ENCODE measurements at regions not wholly inside any gene's neighbourhood (a gene's known extent, or its start where the extent isn't known, plus 50 kb on each side); places are given as distances from the start of the nearest gene placed in this dataset.

DNA sequence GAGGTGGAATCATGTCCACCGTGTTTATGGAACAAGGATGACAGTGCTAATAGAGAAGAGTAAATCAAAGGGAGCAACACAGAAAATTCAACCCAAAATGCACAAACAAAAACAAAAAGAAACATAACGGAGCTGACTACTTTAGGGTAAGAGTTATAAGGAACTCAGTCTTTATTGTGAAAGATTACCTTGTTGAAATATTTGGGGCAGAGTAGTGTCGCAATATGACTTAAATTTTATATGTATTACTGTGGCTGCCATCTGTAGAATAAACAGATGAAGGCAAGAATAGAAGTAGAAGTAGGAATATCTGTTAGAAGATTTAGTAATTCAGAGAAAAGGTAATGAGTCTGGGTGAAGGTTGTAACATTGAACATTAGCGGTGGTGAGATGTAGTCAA is 913.9 kb downstream of the BRINP3 start:
- DNase-seq (no peak), ATAC-seq (no peak)
- H3K27ac Mint-ChIP-seq = no peak overlapping the region
- no peaks in the 10 kb centered on the region for H3K4me1 Mint-ChIP-seq
- H3K36me3 Mint-ChIP-seq (ENCODE audit: low read depth) = no peaks in the 10 kb centered on the region
- no peaks in the 10 kb centered on the region for H3K27me3 Mint-ChIP-seq
- H3K4me3 Mint-ChIP-seq = no peak overlapping the region
- no peaks in the 10 kb centered on the region for H3K9me3 ChIP-seq (ENCODE audit: control insufficient read depth, low read length, poor library complexity, severe bottlenecking)

DNA sequence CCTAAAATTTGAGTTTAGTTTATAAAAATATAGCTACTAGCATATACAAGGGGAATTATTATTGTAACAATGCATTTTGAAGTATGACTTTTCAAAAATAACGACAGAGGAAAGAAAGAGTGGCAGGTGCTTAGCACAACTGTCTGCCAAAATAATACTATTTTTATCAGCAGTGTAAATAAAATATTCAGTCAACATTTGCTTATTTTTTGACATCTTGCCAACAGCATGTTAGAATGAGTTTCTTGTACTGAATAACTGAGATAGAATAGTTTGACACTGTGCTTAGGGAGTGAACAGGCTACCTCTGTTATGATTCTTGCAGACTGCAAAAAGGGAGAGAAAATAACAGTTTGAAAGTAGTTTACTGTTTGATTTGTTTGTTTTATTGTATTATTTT is 909.8 kb downstream of the BRINP3 start:
- ATAC-seq (no peak), DNase-seq (no peak)
- H3K9me3 ChIP-seq (ENCODE audit: control insufficient read depth, low read length, poor library complexity, severe bottlenecking) = no peaks in the 10 kb centered on the region
- Mint-ChIP-seq H3K36me3 (ENCODE audit: low read depth) (no peaks in the 10 kb centered on the region), H3K27me3 (no peaks in the 10 kb centered on the region), H3K4me1 (no peaks in the 10 kb centered on the region), H3K27ac (no peak overlapping the region), H3K4me3 (no peak overlapping the region)

DNA sequence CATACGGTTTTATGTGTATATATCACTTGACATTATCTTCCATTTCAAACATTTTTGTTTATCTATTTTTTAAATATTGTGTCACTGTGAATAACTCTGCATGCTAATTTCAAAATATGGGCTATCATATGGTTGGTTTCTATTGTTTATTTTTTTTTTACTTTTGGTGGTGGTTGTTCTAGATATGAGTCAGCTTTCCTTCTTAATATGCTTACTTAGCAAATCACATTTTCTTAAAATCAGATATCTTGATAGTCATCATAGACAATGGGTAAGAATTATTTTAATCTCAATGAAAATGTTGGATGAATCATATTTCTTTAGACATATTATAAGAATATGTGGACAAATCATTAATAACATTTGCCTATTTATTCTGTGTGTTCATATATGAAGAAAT is 881.5 kb downstream of the BRINP3 start:
- Mint-ChIP-seq H3K27ac (no peak overlapping the region), H3K4me3 (no peak overlapping the region), H3K27me3 (no peaks in the 10 kb centered on the region), H3K4me1 (no peaks in the 10 kb centered on the region), H3K36me3 (ENCODE audit: low read depth) (no peaks in the 10 kb centered on the region)
- peaks cover 4% of the 10 kb centered on the region for H3K9me3 ChIP-seq (ENCODE audit: control insufficient read depth, low read length, poor library complexity, severe bottlenecking)
- no peak for DNase-seq
- no peak for ATAC-seq

- ATAC-seq = no peak
- Mint-ChIP-seq H3K27ac (no peak overlapping the region), H3K4me1 (no peaks in the 10 kb centered on the region), H3K27me3 (no peaks in the 10 kb centered on the region), H3K4me3 (no peak overlapping the region), H3K36me3 (ENCODE audit: low read depth) (no peaks in the 10 kb centered on the region)
- peaks cover 4% of the 10 kb centered on the region for H3K9me3 ChIP-seq (ENCODE audit: control insufficient read depth, low read length, poor library complexity, severe bottlenecking)
- no peak for DNase-seq
Observed at GRCh38 chr1:189597083-189597482, 880.6 kb downstream of the BRINP3 start.

GRCh38 chr1:189605226-189605625 is 872.4 kb downstream of the BRINP3 start:
- no peak overlapping the region for H3K4me3 Mint-ChIP-seq
- H3K36me3 Mint-ChIP-seq (ENCODE audit: low read depth) = no peaks in the 10 kb centered on the region
- no peaks in the 10 kb centered on the region for H3K27me3 Mint-ChIP-seq
- no peak overlapping the region for H3K27ac Mint-ChIP-seq
- ATAC-seq (no peak), DNase-seq (no peak)
- no peaks in the 10 kb centered on the region for H3K9me3 ChIP-seq (ENCODE audit: control insufficient read depth, low read length, poor library complexity, severe bottlenecking)
- H3K4me1 Mint-ChIP-seq = no peaks in the 10 kb centered on the region

DNA sequence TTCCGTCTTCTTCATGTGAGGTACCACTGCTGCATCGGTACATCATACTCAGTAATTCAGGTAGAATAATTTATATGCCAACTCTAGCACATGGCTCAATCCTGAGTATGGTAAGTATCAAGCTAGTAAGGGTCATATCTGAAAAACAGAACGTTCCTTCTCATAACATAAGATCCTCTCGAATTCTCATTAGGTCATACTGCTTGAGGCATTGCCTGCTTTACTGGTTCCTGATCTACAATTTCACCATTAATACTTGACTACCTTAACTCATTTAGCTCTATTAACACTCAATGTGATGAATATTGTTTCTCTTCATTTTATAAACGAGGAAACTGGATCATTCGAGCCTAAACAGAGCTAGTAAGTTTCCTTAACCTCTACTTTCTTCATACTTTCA is 871.6 kb downstream of the BRINP3 start:
- H3K27ac Mint-ChIP-seq = no peak overlapping the region
- H3K9me3 ChIP-seq (ENCODE audit: control insufficient read depth, low read length, poor library complexity, severe bottlenecking) = no peaks in the 10 kb centered on the region
- H3K4me1 Mint-ChIP-seq = no peaks in the 10 kb centered on the region
- ATAC-seq = no peak
- H3K36me3 Mint-ChIP-seq (ENCODE audit: low read depth) = no peaks in the 10 kb centered on the region
- H3K27me3 Mint-ChIP-seq = no peaks in the 10 kb centered on the region
- H3K4me3 Mint-ChIP-seq = no peak overlapping the region
- DNase-seq = no peak

- no peaks in the 10 kb centered on the region for H3K27me3 Mint-ChIP-seq
- no peaks in the 10 kb centered on the region for H3K9me3 ChIP-seq (ENCODE audit: control insufficient read depth, low read length, poor library complexity, severe bottlenecking)
- H3K27ac Mint-ChIP-seq = no peak overlapping the region
- no peak overlapping the region for H3K4me3 Mint-ChIP-seq
- no peak for ATAC-seq
- no peaks in the 10 kb centered on the region for H3K4me1 Mint-ChIP-seq
- DNase-seq = no peak
- no peaks in the 10 kb centered on the region for H3K36me3 Mint-ChIP-seq (ENCODE audit: low read depth)
Observed at GRCh38 chr1:189606795-189607476, 870.7 kb downstream of the BRINP3 start.

- no peaks in the 10 kb centered on the region for H3K4me1 Mint-ChIP-seq
- no peaks in the 10 kb centered on the region for H3K9me3 ChIP-seq (ENCODE audit: control insufficient read depth, low read length, poor library complexity, severe bottlenecking)
- H3K36me3 Mint-ChIP-seq (ENCODE audit: low read depth) = no peaks in the 10 kb centered on the region
- DNase-seq = no peak
- no peak overlapping the region for H3K27ac Mint-ChIP-seq
- ATAC-seq = no peak
- no peaks in the 10 kb centered on the region for H3K27me3 Mint-ChIP-seq
- H3K4me3 Mint-ChIP-seq = no peak overlapping the region
Observed at GRCh38 chr1:189607477-189608096, 870.1 kb downstream of the BRINP3 start.

- no peaks in the 10 kb centered on the region for H3K36me3 Mint-ChIP-seq (ENCODE audit: low read depth)
- H3K27me3 Mint-ChIP-seq = no peaks in the 10 kb centered on the region
- ATAC-seq (no peak), DNase-seq (no peak)
- no peak overlapping the region for H3K4me3 Mint-ChIP-seq
- H3K9me3 ChIP-seq (ENCODE audit: control insufficient read depth, low read length, poor library complexity, severe bottlenecking) = no peaks in the 10 kb centered on the region
- no peaks in the 10 kb centered on the region for H3K4me1 Mint-ChIP-seq
- H3K27ac Mint-ChIP-seq = no peak overlapping the region
Observed at GRCh38 chr1:189609167-189609566, 868.5 kb downstream of the BRINP3 start.

GRCh38 chr1:189616893-189617292 is 860.8 kb downstream of the BRINP3 start:
- no peaks in the 10 kb centered on the region for H3K36me3 Mint-ChIP-seq (ENCODE audit: low read depth)
- no peaks in the 10 kb centered on the region for H3K9me3 ChIP-seq (ENCODE audit: control insufficient read depth, low read length, poor library complexity, severe bottlenecking)
- DNase-seq (no peak), ATAC-seq (no peak)
- H3K27me3 Mint-ChIP-seq = no peaks in the 10 kb centered on the region
- no peak overlapping the region for H3K27ac Mint-ChIP-seq
- H3K4me3 Mint-ChIP-seq = no peak overlapping the region
- H3K4me1 Mint-ChIP-seq = no peaks in the 10 kb centered on the region

DNA sequence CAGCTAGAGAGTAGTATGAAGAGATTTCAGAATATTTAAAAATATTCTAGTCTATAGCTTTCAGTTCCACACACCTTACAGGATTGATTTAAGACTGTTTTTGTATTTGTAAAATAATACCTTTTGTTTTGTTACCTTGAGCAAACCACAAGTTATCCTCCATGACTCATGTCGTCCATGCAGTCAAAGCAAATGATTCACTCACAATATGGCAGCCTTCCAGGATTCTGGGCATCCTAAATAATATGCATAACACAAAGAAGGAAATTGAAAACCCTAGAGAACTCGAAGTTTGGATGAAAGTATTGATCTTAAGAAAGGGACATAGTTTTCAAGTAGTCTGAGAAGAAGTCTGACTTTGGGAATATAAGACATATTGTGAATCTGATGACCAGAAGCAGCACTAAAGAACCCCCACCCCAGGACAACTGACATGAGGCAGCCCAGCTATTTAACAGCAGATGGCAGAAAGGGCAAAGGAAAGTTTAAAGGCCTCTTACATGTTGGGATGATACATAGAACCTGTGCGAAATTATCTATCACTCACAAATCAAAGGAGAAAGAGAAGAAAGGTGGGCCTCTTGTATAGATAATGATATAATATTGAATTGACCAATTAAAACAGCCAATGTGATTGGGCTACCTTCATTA is 857.9 kb downstream of the BRINP3 start:
- no peaks in the 10 kb centered on the region for H3K4me1 Mint-ChIP-seq
- H3K9me3 ChIP-seq (ENCODE audit: control insufficient read depth, low read length, poor library complexity, severe bottlenecking) = no peaks in the 10 kb centered on the region
- ATAC-seq = no peak
- no peaks in the 10 kb centered on the region for H3K27me3 Mint-ChIP-seq
- no peak overlapping the region for H3K27ac Mint-ChIP-seq
- no peak for DNase-seq
- no peaks in the 10 kb centered on the region for H3K36me3 Mint-ChIP-seq (ENCODE audit: low read depth)
- H3K4me3 Mint-ChIP-seq = no peak overlapping the region

- Mint-ChIP-seq H3K36me3 (ENCODE audit: low read depth) (no peaks in the 10 kb centered on the region), H3K4me3 (no peak overlapping the region), H3K4me1 (no peaks in the 10 kb centered on the region), H3K27me3 (no peaks in the 10 kb centered on the region), H3K27ac (no peak overlapping the region)
- DNase-seq = no peak
- H3K9me3 ChIP-seq (ENCODE audit: control insufficient read depth, low read length, poor library complexity, severe bottlenecking) = no peaks in the 10 kb centered on the region
- no peak for ATAC-seq
Observed at GRCh38 chr1:189620471-189620870, 857.2 kb downstream of the BRINP3 start.

DNA sequence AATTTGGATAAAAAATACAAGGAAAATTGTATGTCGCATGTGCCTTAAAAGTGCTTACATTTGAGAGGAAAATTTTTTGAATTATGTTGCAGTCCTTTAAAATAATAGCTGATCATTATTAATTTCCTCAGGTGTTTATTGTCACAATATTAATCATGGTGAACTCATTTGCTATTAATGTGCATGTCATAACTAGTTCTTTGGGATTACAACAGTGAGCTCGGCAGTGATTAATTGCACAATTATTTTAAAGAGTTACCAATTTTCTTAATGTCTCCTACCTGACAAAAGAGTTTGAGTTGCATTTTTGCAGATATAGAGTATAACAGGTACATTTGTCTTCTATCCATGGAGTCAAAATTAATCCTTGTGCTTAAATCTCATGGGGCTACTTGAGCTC is 854.3 kb downstream of the BRINP3 start:
- Mint-ChIP-seq H3K4me3 (no peak overlapping the region), H3K36me3 (ENCODE audit: low read depth) (no peaks in the 10 kb centered on the region), H3K27me3 (no peaks in the 10 kb centered on the region), H3K27ac (no peak overlapping the region), H3K4me1 (no peaks in the 10 kb centered on the region)
- no peak for DNase-seq
- ATAC-seq = no peak
- no peaks in the 10 kb centered on the region for H3K9me3 ChIP-seq (ENCODE audit: control insufficient read depth, low read length, poor library complexity, severe bottlenecking)

GRCh38 chr1:189627427-189627826 is 850.2 kb downstream of the BRINP3 start:
- no peaks in the 10 kb centered on the region for H3K36me3 Mint-ChIP-seq (ENCODE audit: low read depth)
- no peak overlapping the region for H3K4me3 Mint-ChIP-seq
- H3K4me1 Mint-ChIP-seq = no peaks in the 10 kb centered on the region
- H3K9me3 ChIP-seq (ENCODE audit: control insufficient read depth, low read length, poor library complexity, severe bottlenecking) = no peaks in the 10 kb centered on the region
- H3K27ac Mint-ChIP-seq = no peak overlapping the region
- ATAC-seq = no peak
- no peak for DNase-seq
- no peaks in the 10 kb centered on the region for H3K27me3 Mint-ChIP-seq

Measured in T-helper 17 cell (primary cell).